IMR-90 (cell line): ENCODE measurements at regions not wholly inside any gene's neighbourhood (a gene's known extent, or its start where the extent isn't known, plus 50 kb on each side); places are given as distances from the start of the nearest gene placed in this dataset.

Source experiments
- ATAC-seq: fragments of 200-7000 bp; cut with Tn5 transposase; 2 replicates; pipeline ENCODE4 v1.9.1; 2020; ENCODE audit warnings: low read depth, mild to moderate bottlenecking, moderate library complexity
- BruUV-seq: library from RNA; stranded (reverse); fragments of 400-500 nt; replicated peaks from 2 replicates; lab custom pipeline; 2021; lab: Mats Ljungman, UMichigan
- CTCF ChIA-PET: fragments of 300-600 bp; formaldehyde crosslinking; extraction: SDS; loops from one replicate; lab custom pipeline; 2021; ENCODE audit warnings: antibody characterized with exemption; lab: Yijun Ruan, JAX
- POLR2A ChIA-PET: fragments of 300-600 bp; sonication (Branson Sonifier 250); formaldehyde crosslinking; loops from one replicate; lab custom pipeline; 2022; ENCODE audit warnings: antibody characterized with exemption; ENCODE audit not compliant: unreplicated experiment; lab: Charles Lee
- DNase-seq: peaks from one replicate; pipeline ENCODE4 v3.0.0; 2013
- H2AFZ ChIP-seq: replicated peaks from 2 replicates; pipeline ENCODE3; 2013; ENCODE audit warnings: low read length, mild to moderate bottlenecking; ENCODE audit not compliant: poor library complexity
- H2AK5ac ChIP-seq: 2 replicates; pipeline ENCODE4 v1.6.1; 2013; ENCODE audit warnings: low read depth, low read length, inconsistent platforms
- H2AK9ac ChIP-seq: replicated peaks from 2 replicates; pipeline ENCODE3; 2013; ENCODE audit warnings: mild to moderate bottlenecking, low read depth, low read length, moderate library complexity; ENCODE audit not compliant: poor library complexity
- H2BK120ac ChIP-seq: 2 replicates; pipeline ENCODE4 v1.6.1; 2013; ENCODE audit warnings: low read depth, low read length, inconsistent platforms
- H2BK15ac ChIP-seq: 3 replicates; pipeline ENCODE4 v1.6.1; 2013; ENCODE audit warnings: low read depth, low read length, inconsistent platforms
- H2BK20ac ChIP-seq: 2 replicates; pipeline ENCODE4 v1.6.1; 2013; ENCODE audit warnings: low read depth, mild to moderate bottlenecking, inconsistent platforms, low read length, moderate library complexity
- H2BK5ac ChIP-seq: 2 replicates; pipeline ENCODE4 v1.6.1; 2013; ENCODE audit warnings: mild to moderate bottlenecking, low read depth, low read length, inconsistent platforms; ENCODE audit not compliant: poor library complexity, severe bottlenecking
- H3K14ac ChIP-seq: replicated peaks from 2 replicates; pipeline ENCODE4 v1.6.1; 2013; ENCODE audit warnings: low read depth, low read length, inconsistent platforms
- H3K18ac ChIP-seq: 2 replicates; pipeline ENCODE4 v1.6.1; 2013; ENCODE audit warnings: low read depth, low read length, control low read depth
- H3K23ac ChIP-seq: 2 replicates; pipeline ENCODE4 v1.6.1; 2013; ENCODE audit warnings: low read depth, low read length, inconsistent platforms
- H3K27ac ChIP-seq: 2 replicates; pipeline ENCODE4 v1.5.1; 2013; ENCODE audit warnings: mild to moderate bottlenecking, control low read depth, low read length; ENCODE audit not compliant: insufficient read depth
- H3K27me3 ChIP-seq: 2 replicates; pipeline ENCODE4 v1.6.1; 2013; ENCODE audit warnings: low read length; ENCODE audit not compliant: control insufficient read depth, insufficient read depth
- H3K36me3 ChIP-seq: 2 replicates; pipeline ENCODE4 v1.6.1; 2013; ENCODE audit warnings: low read length, mixed read lengths; ENCODE audit not compliant: control insufficient read depth, insufficient read depth
- H3K4ac ChIP-seq: 2 replicates; pipeline ENCODE4 v1.6.1; 2013; ENCODE audit warnings: low read depth, low read length, inconsistent platforms
- H3K4me1 ChIP-seq: 2 replicates; pipeline ENCODE4 v1.6.1; 2013; ENCODE audit warnings: low read length, mixed read lengths; ENCODE audit not compliant: control insufficient read depth, insufficient read depth
- H3K4me2 ChIP-seq: 2 replicates; pipeline ENCODE4 v1.6.1; 2013; ENCODE audit warnings: low read depth, mild to moderate bottlenecking, control low read depth, low read length, moderate library complexity
- H3K4me3 ChIP-seq: 2 replicates; pipeline ENCODE4 v1.5.1; 2013; ENCODE audit warnings: low read depth, mild to moderate bottlenecking, control low read depth, low read length, moderate library complexity; ENCODE audit not compliant: insufficient read depth
- H3K56ac ChIP-seq: 2 replicates; pipeline ENCODE4 v1.6.1; 2013; ENCODE audit warnings: low read length, inconsistent platforms; ENCODE audit not compliant: insufficient read depth; ENCODE audit errors: extremely low read depth
- H3K79me1 ChIP-seq, 2 experiments: 2 replicates each; pipeline ENCODE4 v1.6.1; 2013; ENCODE audit warnings: low read length in 2 of 2, inconsistent platforms in 1 of 2, low read depth in 1 of 2
- H3K9ac ChIP-seq: 2 replicates; pipeline ENCODE4 v1.6.1; 2013; ENCODE audit warnings: low read depth, low read length, control low read depth
- H3K9me1 ChIP-seq: 2 replicates; pipeline ENCODE4 v1.6.1; 2013; ENCODE audit warnings: low read length, inconsistent platforms; ENCODE audit not compliant: insufficient read depth
- H3K9me3 ChIP-seq: 2 replicates; pipeline ENCODE4 v1.6.1; 2013; ENCODE audit warnings: low read length; ENCODE audit not compliant: control insufficient read depth, insufficient read depth
- H4K20me1 ChIP-seq: 2 replicates; pipeline ENCODE4 v1.6.1; 2013; ENCODE audit warnings: low read length, inconsistent platforms; ENCODE audit not compliant: insufficient read depth
- H4K5ac ChIP-seq: 2 replicates; pipeline ENCODE4 v1.6.1; 2013; ENCODE audit warnings: mild to moderate bottlenecking, low read depth, low read length, control low read depth
- H4K8ac ChIP-seq, 2 experiments: 2 replicates each; pipeline ENCODE4 v1.6.1; 2013; ENCODE audit warnings: low read depth in 2 of 2, low read length in 2 of 2, control low read depth in 1 of 2, inconsistent platforms in 1 of 2
- H4K91ac ChIP-seq: 2 replicates; pipeline ENCODE4 v1.6.1; 2013; ENCODE audit warnings: low read depth, low read length, inconsistent platforms; ENCODE audit not compliant: insufficient read depth
- BHLHE40 ChIP-seq: fragments of 150-350 bp; IDR thresholded peaks from 2 replicates; pipeline ENCODE4 v1.6.1; 2016; ENCODE audit warnings: mild to moderate bottlenecking, low read depth, low read length
- CEBPB ChIP-seq: IDR thresholded peaks from 2 replicates; pipeline ENCODE4 v1.6.1; 2012; ENCODE audit warnings: low read depth, low read length, improper control_type of control experiment
- CHD1 ChIP-seq: IDR thresholded peaks from 2 replicates; pipeline ENCODE4 v1.6.1; 2012; ENCODE audit warnings: low read depth, low read length, improper control_type of control experiment
- CTCF ChIP-seq: conservative IDR thresholded peaks from 2 replicates; pipeline ENCODE4 v1.5.1; 2012; ENCODE audit warnings: mild to moderate bottlenecking, low read depth, low read length, improper control_type of control experiment
- ELK1 ChIP-seq: fragments of 150-350 bp; IDR thresholded peaks from 2 replicates; pipeline ENCODE4 v1.6.1; 2016; ENCODE audit warnings: low read depth, mild to moderate bottlenecking, low read length, moderate library complexity, borderline replicate concordance
- FOS ChIP-seq: fragments of 150-350 bp; IDR thresholded peaks from 2 replicates; pipeline ENCODE4 v1.6.1; 2016; ENCODE audit warnings: low read depth, low read length
- MAFK ChIP-seq: IDR thresholded peaks from 2 replicates; pipeline ENCODE4 v1.6.1; 2012; ENCODE audit warnings: low read depth, low read length, improper control_type of control experiment
- MAZ ChIP-seq: IDR thresholded peaks from 2 replicates; pipeline ENCODE4 v1.6.1; 2012; ENCODE audit warnings: low read depth, mild to moderate bottlenecking, low read length, improper control_type of control experiment, moderate library complexity, borderline replicate concordance
- MXI1 ChIP-seq: IDR thresholded peaks from 2 replicates; pipeline ENCODE4 v1.6.1; 2012; ENCODE audit warnings: low read depth, mild to moderate bottlenecking, low read length, moderate library complexity, borderline replicate concordance
- NFE2L2 ChIP-seq: fragments of 150-350 bp; IDR thresholded peaks from 2 replicates; pipeline ENCODE4 v1.6.1; 2016; ENCODE audit warnings: low read depth, mild to moderate bottlenecking, low read length
- POLR2A ChIP-seq: IDR thresholded peaks from 2 replicates; pipeline ENCODE4 v1.6.1; 2012; ENCODE audit warnings: mild to moderate bottlenecking, low read depth, low read length
- RAD21 ChIP-seq: IDR thresholded peaks from 2 replicates; pipeline ENCODE4 v1.6.1; 2012; ENCODE audit warnings: low read length, improper control_type of control experiment
- RCOR1 ChIP-seq: IDR thresholded peaks from 2 replicates; pipeline ENCODE4 v1.6.1; 2012; ENCODE audit warnings: mild to moderate bottlenecking, low read length, improper control_type of control experiment; ENCODE audit not compliant: insufficient replicate concordance
- RFX5 ChIP-seq: IDR thresholded peaks from 2 replicates; pipeline ENCODE4 v1.8.0; 2012; ENCODE audit warnings: low read depth, mild to moderate bottlenecking, low read length, moderate library complexity
- SMC3 ChIP-seq: fragments of 150-350 bp; IDR thresholded peaks from 2 replicates; pipeline ENCODE4 v1.6.1; 2016; ENCODE audit warnings: low read depth, mild to moderate bottlenecking, antibody characterized with exemption, low read length, moderate library complexity
- USF2 ChIP-seq: fragments of 150-350 bp; IDR thresholded peaks from 2 replicates; pipeline ENCODE4 v1.6.1; 2017; ENCODE audit warnings: mild to moderate bottlenecking, antibody characterized with exemption, low read length, low read depth
- WGBS, 2 experiments: methylation state at CpG; one replicate each; pipeline versions ENCODE4 v1.1.5 to v1.1.7; 2013; ENCODE audit warnings: missing lambda C conversion rate in 2 of 2; ENCODE audit not compliant: insufficient read length in 1 of 2; ENCODE audit errors: extremely low coverage in 2 of 2; 5-methylcytosine and 5-hydroxymethylcytosine counted together
- dilution Hi-C: fragments of 300-500 bp; cut with HindIII; formaldehyde crosslinking; loops from one replicate; pipeline ENCODE4 v1.14.3; 2018; ENCODE audit warnings: low sequenced_read_pairs; ENCODE audit not compliant: unreplicated experiment
- in situ Hi-C: fragments of 300-500 bp; cut with MboI; formaldehyde crosslinking; loops from 3 replicates; pipeline ENCODE4 v1.14.3; 2019; ENCODE audit warnings: low sequenced_read_pairs, inconsistent platforms, mixed read lengths
- intact Hi-C: fragments of 100-400 bp; cut with micrococcal nuclease; formaldehyde crosslinking; loops from 2 replicates; pipeline ENCODE4 v1.10.0; 2022

GRCh38 chr2:58512878-58513277 is 271.8 kb upstream of the FANCL start:
- Histone ChIP-seq H3K14ac (no peak overlapping the region), H4K8ac (no peak overlapping the region), H3K4ac (no peak overlapping the region), H3K18ac (no peak overlapping the region), H2BK15ac (no peak overlapping the region), H3K4me3 (no peak overlapping the region), H4K91ac (no peak overlapping the region), H4K20me1 (no peaks in the 10 kb centered on the region), H4K5ac (no peak overlapping the region), H3K9me1 (no peaks in the 10 kb centered on the region), H3K9me3 (no peaks in the 10 kb centered on the region), H2BK20ac (no peak overlapping the region), H3K36me3 (no peaks in the 10 kb centered on the region), H2BK5ac (no peak overlapping the region), H2AFZ (no peak overlapping the region), H2AK9ac (no peak overlapping the region), H2BK120ac (no peak overlapping the region), H3K56ac (no peak overlapping the region), H3K9ac (no peak overlapping the region), H3K4me2 (no peak overlapping the region), H3K23ac (no peak overlapping the region), H2AK5ac (no peak overlapping the region), H3K4me1 (no peaks in the 10 kb centered on the region), H3K27me3 (no peaks in the 10 kb centered on the region), H3K79me1 (no peaks in the 10 kb centered on the region), H3K27ac (no peak overlapping the region)
- in situ Hi-C loops, result no loop called here
- dilution Hi-C loops, result no loop called here
- POLR2A ChIA-PET, result no interaction called here
- BruUV-seq, result no TSS peak
- intact Hi-C loops, result no loop called here
- CTCF ChIA-PET, result no interaction called here
- no peak for ATAC-seq
- no CpG with 5 or more reads among the region's 1 CpG for WGBS, 2 experiments
- DNase-seq, result no peak
- TF ChIP-seq FOS (no peak), MAZ (no peak), POLR2A (no peak), CEBPB (no peak), CHD1 (no peak), CTCF (no peak), MXI1 (no peak), BHLHE40 (no peak), ELK1 (no peak), USF2 (no peak), RAD21 (no peak), SMC3 (no peak), NFE2L2 (no peak), MAFK (no peak), RFX5 (no peak), RCOR1 (no peak)
